Upper lobe of right lung (tissue), 1 donor: ENCODE measurements at regions not wholly inside any gene's neighbourhood (a gene's known extent, or its start where the extent isn't known, plus 50 kb on each side); places are given as distances from the start of the nearest gene placed in this dataset.

Experiments used
- ATAC-seq: fragments of 200-7000 bp; cut with Tn5 transposase; one replicate; pipeline ENCODE4 v1.9.1; 2020; ENCODE audit warnings: mild to moderate bottlenecking, moderate library complexity
- DNase-seq: peaks from one replicate; pipeline ENCODE4 v3.0.0-alpha.2; 2020
- H3K27ac ChIP-seq: fragments of 200-600 bp; one replicate; pipeline ENCODE4 v1.8.0; 2022
- H3K27me3 ChIP-seq: fragments of 200-600 bp; one replicate; pipeline ENCODE4 v1.8.0; 2022; ENCODE audit warnings: mild to moderate bottlenecking
- H3K36me3 ChIP-seq: fragments of 200-600 bp; one replicate; pipeline ENCODE4 v1.8.0; 2022
- H3K4me1 ChIP-seq: fragments of 200-600 bp; one replicate; pipeline ENCODE4 v1.8.0; 2022
- H3K4me3 ChIP-seq: fragments of 200-600 bp; one replicate; pipeline ENCODE4 v1.8.0; 2022; ENCODE audit warnings: mild to moderate bottlenecking
- H3K9me3 ChIP-seq: fragments of 200-600 bp; one replicate; pipeline ENCODE4 v1.8.0; 2022
- CTCF ChIP-seq: fragments of 200-600 bp; IDR thresholded peaks from one replicate; pipeline ENCODE4 v1.8.0; 2022; ENCODE audit warnings: antibody characterized with exemption
- intact Hi-C: fragments of 100-400 bp; cut with DNase I; formaldehyde crosslinking; loops from one replicate; pipeline ENCODE4 v1.11.0; 2022
- donor health status: DM: no; HTN: yes; CAD: no; lungs with severe emphysema.

GRCh38 chr9:99312736-99313135 is 90.7 kb downstream of the SEC61B start:
- H3K27ac ChIP-seq, result no peak overlapping the region
- no peaks in the 10 kb centered on the region for H3K4me1 ChIP-seq
- TF ChIP-seq CTCF, result no peak
- H3K4me3 ChIP-seq, result no peak overlapping the region
- H3K27me3 ChIP-seq, result no peaks in the 10 kb centered on the region
- intact Hi-C loops, result no loop called here
- H3K9me3 ChIP-seq, result no peaks in the 10 kb centered on the region
- DNase-seq (no peak), ATAC-seq (no peak)
- H3K36me3 ChIP-seq, result no peaks in the 10 kb centered on the region

DNA sequence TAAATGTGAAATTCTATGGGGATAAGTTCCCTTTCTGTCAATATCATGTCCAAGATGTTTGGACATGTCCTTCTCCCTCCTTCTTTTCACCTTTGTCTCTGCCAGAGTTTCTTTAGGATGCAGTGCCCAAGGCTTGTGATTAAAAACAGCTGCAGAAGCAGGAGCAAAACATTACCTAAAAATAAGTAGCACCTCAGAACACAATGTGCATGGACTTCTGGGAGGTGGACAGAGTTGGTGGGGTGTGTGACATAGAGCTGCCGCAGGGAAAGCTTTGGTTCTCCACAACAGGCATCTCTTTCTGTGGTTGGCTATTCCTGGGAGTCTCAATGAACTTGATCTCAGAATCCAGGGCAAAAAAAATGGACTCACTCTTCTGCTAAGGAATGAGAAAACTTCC is 97.0 kb downstream of the SEC61B start:
- no peak for ATAC-seq
- no peak for TF ChIP-seq CTCF
- Histone ChIP-seq H3K27ac (no peak overlapping the region), H3K27me3 (no peaks in the 10 kb centered on the region), H3K36me3 (no peaks in the 10 kb centered on the region), H3K4me1 (no peaks in the 10 kb centered on the region), H3K9me3 (no peaks in the 10 kb centered on the region), H3K4me3 (no peak overlapping the region)
- intact Hi-C loops, result no loop called here
- no peak for DNase-seq

DNA sequence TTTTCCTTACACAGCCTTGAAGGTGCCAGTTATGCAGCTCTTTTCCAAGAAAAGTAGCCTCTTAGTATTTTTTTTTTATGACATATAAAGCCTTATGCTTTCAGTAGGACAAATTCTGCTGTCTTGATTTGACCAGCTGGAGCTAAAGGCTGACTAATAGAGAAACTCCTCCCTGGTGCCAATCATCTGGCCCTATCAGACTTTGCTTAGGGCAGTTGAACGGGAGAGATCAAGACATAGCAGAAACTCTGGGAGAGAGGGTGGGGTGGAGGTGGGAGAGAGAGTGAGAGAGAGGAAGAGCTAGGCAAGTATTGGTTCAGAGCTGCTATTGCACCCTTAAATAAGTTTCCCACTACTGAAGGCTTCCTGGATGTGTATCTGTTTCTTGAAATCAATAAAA is 100.2 kb downstream of the SEC61B start:
- Histone ChIP-seq H3K4me3 (no peak overlapping the region), H3K27me3 (no peaks in the 10 kb centered on the region), H3K36me3 (no peaks in the 10 kb centered on the region), H3K9me3 (no peaks in the 10 kb centered on the region), H3K27ac (no peak overlapping the region), H3K4me1 (no peaks in the 10 kb centered on the region)
- no peak for ATAC-seq
- TF ChIP-seq CTCF, result no peak
- intact Hi-C loops, result no loop called here
- no peak for DNase-seq

DNA sequence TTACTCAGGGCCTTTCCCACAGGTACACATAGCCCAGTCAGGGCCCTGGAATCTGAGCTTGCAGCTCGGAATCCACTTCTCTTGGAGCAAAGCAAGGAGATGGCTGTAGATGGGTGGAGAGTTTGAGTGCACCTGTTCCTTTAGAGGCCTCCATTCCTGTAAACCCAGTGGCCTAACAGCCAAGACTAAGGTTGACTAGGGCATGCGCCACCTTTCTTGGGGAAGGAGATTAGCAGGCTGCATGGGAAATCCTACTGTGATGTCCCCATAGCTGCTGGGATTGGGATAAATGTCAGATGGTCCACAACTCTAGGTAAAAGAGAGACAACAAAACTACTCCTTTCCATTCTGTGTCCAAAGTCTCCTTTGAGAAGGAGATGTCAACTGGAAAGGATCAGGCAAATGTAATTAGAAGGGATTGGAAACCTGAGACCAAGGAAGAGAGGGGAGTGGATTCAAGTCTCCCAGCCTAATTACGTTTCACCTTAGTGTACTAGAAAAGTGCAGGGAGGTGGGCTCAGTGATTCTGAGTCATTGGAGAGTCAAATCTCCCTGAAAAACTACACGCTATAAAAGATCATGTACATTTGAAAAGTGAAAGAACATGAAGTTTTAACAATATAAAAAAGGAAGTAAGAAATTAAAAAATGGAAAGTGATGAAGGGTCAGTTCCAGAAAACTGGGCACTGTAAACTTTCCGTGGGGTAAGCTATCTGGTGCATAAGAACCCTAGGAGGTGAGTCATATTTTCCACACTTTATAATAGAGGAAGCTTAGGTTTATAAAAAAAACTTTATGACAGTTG is 104.2 kb downstream of the SEC61B start:
- no peak overlapping the region for H3K27ac ChIP-seq
- no peaks in the 10 kb centered on the region for H3K4me1 ChIP-seq
- intact Hi-C loops, result no loop called here
- no peaks in the 10 kb centered on the region for H3K36me3 ChIP-seq
- H3K27me3 ChIP-seq, result no peaks in the 10 kb centered on the region
- ATAC-seq (peak; percentile 47), DNase-seq (no peak)
- no peak for TF ChIP-seq CTCF
- H3K4me3 ChIP-seq, result no peak overlapping the region
- no peaks in the 10 kb centered on the region for H3K9me3 ChIP-seq

DNA sequence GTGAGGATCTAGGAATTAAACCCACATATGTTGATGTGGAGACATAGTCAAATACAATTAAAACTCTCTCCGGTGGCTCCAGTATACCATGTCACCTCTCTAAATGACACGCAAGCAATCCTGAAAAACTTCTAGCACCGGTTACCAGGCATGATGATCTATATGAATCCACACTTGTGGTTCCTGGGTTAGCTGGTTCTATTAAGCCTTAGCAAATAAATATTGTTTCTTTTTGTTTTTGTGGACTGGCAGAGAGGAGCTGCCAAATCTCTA is 104.8 kb downstream of the SEC61B start:
- DNase-seq (no peak), ATAC-seq (no peak)
- no peaks in the 10 kb centered on the region for H3K36me3 ChIP-seq
- no peak for TF ChIP-seq CTCF
- H3K4me1 ChIP-seq, result no peaks in the 10 kb centered on the region
- H3K9me3 ChIP-seq, result no peaks in the 10 kb centered on the region
- no peak overlapping the region for H3K4me3 ChIP-seq
- intact Hi-C loops, result no loop called here
- H3K27me3 ChIP-seq, result no peaks in the 10 kb centered on the region
- H3K27ac ChIP-seq, result no peak overlapping the region

DNA sequence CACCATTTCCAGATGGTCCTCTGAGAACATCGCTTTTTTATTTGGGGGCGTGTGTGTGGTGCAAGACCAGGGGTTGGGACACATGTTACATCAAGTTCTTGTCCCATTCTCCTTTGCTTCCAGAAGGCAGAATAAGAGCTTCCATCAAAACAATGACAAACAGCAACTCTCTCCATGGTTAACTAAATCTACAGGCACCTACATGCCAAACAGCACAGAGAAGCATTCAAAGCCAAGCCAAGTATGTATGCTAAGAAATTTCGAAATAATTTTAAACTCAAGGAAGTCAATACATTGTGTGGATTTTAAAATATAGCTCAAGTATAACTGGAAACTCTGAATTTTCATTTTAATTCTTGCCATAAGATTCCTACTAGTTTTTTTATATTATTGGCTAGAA is 105.6 kb downstream of the SEC61B start:
- no peak for ATAC-seq
- intact Hi-C loops, result no loop called here
- Histone ChIP-seq H3K27ac (no peak overlapping the region), H3K4me1 (no peaks in the 10 kb centered on the region), H3K4me3 (no peak overlapping the region), H3K36me3 (no peaks in the 10 kb centered on the region), H3K9me3 (no peaks in the 10 kb centered on the region), H3K27me3 (no peaks in the 10 kb centered on the region)
- no peak for TF ChIP-seq CTCF
- no peak for DNase-seq
